GM18517 (cell line): ENCODE measurements at regions not wholly inside any gene's neighbourhood (a gene's known extent, or its start where the extent isn't known, plus 50 kb on each side); places are given as distances from the start of the nearest gene placed in this dataset.

Experiments used
- ATAC-seq: cut with Tn5 transposase; IDR thresholded peaks from one replicate; pipeline ENCODE4 v1.9.1; 2021; ENCODE audit warnings: mild to moderate bottlenecking, moderate library complexity; ENCODE audit not compliant: unreplicated experiment

GRCh38 chr1:58380345-58380744, 166.2 kb downstream of the OMA1 start:
- no peak for ATAC-seq

GRCh38 chr1:58367217-58367616, 179.3 kb downstream of the OMA1 start:
- ATAC-seq = no peak

GRCh38 chr1:58365328-58365727, 181.2 kb downstream of the OMA1 start:
- no peak for ATAC-seq

DNA sequence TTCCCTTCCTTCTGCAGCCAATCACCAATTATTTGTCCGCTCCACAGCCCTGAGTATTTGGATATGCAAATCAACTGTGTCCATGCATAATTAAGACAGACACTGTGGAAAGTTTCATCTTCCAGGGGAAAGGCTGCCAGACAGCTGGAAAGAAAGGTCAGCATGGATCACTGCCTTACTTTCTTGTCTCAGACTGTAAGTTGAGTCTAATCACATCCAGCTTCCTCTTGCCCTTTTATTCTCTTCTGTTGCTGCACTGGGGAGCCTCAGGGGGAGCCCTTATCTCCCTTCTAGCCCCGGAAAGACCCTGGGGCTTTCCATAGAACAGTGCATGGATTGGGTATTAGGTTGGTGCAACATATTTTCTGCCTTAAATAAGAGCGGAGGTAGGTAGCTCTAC, 182.9 kb downstream of the OMA1 start:
- ATAC-seq = no peak

GRCh38 chr1:58361134-58361533, 185.4 kb downstream of the OMA1 start:
- ATAC-seq = no peak

DNA sequence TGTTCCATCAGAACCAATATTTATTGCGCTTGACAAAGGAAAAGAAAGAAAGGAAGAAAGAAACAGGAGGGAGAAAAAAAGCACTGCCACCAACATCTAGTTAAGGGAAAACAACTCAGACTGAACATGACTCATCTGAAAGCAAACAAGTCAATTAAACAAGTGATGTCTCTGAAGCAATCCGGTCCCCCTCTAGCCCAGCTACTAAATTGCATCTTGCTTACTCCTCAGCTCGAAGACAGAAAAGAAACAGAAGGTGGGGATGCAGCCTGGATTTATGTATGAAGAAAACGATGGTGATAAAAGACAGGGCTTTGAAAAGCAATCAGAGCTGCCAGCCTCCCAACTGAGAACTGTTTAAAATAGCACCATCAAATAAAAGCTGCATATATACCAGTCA, 188.2 kb downstream of the OMA1 start:
- ATAC-seq = no peak

- no peak for ATAC-seq
Measured at GRCh38 chr1:58356402-58356801, 190.1 kb downstream of the OMA1 start.

- ATAC-seq = no peak
Measured at GRCh38 chr1:58353168-58353567, 193.4 kb downstream of the OMA1 start.

- ATAC-seq = no peak
Measured at GRCh38 chr1:58352476-58353092, 193.9 kb downstream of the OMA1 start.

DNA sequence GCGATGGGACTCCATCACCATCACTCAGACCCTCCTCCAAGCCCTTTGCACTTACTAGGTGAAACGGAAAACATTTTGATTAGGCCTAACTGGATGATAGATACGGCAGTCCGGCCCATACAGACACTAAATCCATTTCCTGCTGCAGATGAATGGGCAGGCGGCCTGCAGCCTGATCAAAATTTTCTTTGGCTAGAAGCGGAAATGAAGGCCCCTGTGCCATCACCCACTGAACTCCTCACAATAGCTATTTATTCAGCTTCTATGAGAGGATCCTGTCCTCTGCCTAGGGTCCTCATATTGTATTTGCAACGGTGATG, 200.5 kb downstream of the OMA1 start:
- ATAC-seq = no peak

- ATAC-seq = no peak
Measured at GRCh38 chr1:58345215-58346035, 201.1 kb downstream of the OMA1 start.

GRCh38 chr1:58340185-58340584, 206.3 kb downstream of the OMA1 start:
- no peak for ATAC-seq

DNA sequence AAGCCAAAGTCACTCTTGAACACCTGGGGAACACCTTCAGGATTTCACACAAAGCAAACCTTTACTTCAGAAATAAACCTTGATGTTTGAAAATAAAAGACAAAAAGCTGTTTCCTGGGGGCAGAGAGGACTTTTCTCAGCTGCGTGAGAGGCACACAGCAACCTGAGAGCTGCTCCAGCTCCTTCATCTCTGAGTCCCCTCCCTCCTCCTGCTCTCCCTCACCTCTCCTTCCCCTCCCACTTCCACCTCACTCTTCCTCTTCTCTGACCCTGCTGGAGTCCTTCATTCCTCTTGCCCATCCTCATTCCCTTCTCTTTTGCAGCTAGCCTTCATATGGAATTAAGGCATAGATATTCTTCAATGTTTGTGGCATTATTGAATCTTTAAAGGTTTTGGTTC, 208.4 kb downstream of the OMA1 start:
- ATAC-seq = no peak

- ATAC-seq = no peak
Measured at GRCh38 chr1:58333511-58333910, 213.0 kb downstream of the OMA1 start.

GRCh38 chr1:58331156-58331555, 215.4 kb downstream of the OMA1 start:
- ATAC-seq = no peak

- no peak for ATAC-seq
Measured at GRCh38 chr1:58325866-58326265, 220.7 kb downstream of the OMA1 start.

DNA sequence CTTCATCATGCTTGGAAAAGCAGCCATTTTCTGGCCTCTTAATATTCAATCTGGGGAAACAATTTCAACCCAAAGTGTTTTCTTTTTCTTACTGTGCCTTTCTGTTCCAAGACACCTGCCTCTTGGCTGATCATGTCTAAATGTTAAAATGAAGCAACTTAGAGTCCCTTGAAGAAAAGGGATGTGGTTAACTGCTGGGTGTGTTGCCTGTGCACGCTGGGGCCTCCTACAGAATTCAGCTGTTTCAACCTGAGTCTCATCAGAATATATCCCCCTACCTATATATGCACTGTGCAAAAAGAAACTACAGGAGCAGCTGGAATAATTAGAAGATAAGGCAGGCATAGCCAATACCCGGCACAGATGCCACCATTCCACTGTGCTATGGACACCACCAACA, 222.0 kb downstream of the OMA1 start:
- ATAC-seq = no peak

GRCh38 chr1:58318157-58319005, 228.1 kb downstream of the OMA1 start:
- ATAC-seq = no peak

DNA sequence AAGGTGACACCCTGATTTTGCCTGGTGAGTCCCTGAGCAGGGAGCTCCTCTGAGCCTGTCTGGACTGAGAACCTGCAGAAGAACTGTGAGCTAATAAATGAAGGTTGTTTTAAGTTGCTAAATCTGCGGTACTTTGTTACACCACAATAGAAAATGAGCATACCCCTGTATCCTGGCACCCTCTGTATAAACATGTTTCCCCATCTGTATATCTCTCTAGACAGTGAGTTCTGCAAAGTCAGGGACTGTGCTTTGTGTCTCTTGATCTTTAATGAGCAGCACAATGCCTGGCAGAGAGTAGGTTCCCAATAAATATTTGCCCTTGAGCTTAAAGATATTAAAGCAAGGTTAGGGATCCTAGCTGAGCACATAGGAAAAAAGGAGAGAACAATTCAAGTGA, 228.8 kb downstream of the OMA1 start:
- ATAC-seq = no peak

- no peak for ATAC-seq
Measured at GRCh38 chr1:58317086-58317485, 229.4 kb downstream of the OMA1 start.

DNA sequence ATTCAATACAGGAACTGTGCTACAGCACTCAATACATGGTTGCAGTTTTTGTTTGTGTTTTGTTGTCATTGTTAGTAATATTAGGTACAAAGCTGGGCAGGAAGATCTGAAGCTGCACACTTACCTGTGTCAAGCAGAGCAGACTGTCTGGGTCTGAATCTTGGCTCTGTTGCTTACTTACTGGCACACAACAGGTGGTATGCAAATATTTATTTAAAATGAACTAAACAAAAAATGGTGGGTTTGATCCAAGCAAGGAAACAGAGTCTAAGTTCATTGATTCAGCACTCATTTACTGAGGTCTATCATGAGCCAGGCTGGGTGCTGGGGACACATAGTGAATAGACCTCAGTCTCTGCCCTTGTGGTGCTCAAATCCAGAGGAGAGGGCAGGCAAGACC, 230.4 kb downstream of the OMA1 start:
- no peak for ATAC-seq
